ENCODE measurements at regions not wholly inside any gene's neighbourhood (a gene's known extent, or its start where the extent isn't known, plus 50 kb on each side); places are given as distances from the start of the nearest gene placed in this dataset.
"Not testable (repeated sequence)": the region's sequence is repeated elsewhere in the genome, so short reads cannot be mapped to it uniquely, and the experiment has no call there.

DNA sequence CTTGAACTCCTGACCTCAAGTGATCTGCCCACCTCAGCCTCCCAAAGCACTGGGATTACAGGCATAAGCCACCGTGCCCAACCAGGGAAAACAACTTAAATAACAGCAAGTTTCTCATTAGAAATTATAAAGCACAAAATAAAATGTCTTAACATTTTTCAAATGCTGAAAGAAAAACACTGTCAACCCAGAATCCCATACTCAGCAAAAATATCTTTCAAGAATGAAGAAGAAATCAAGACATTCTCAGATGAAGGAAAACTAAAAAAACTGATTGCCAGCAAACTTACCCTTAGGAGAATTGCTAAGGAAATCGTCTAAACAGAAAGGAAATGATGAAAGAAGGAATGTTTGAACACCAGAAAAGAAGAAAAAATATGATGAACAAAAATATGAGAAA, 191.1 kb upstream of the NR5A2 start:
- H3K4me3 ChIP-seq (ENCODE audit: low read length in 2 of 2) = no peak overlapping the region
- no peak overlapping the region for H3K9ac ChIP-seq (ENCODE audit: low read depth, low read length, poor library complexity)
- WGBS, 2 donors (ENCODE audit: extremely low coverage in 2 of 2, insufficient read length in 2 of 2, insufficient replicate concordance in 1 of 2) = no CpG with 5 or more reads among the region's 2 CpGs

GRCh38 chr1:199837321-199837720, 190.2 kb upstream of the NR5A2 start:
- DNase-seq (ENCODE audit: low spot score) = no peak
- H4K8ac ChIP-seq (ENCODE audit: low read depth, low read length) = no peak overlapping the region
- no peak overlapping the region for H3K9ac ChIP-seq (ENCODE audit: low read depth, low read length, poor library complexity)
- no peak overlapping the region for H3K18ac ChIP-seq (ENCODE audit: low read length)
- no peak overlapping the region for H2BK120ac ChIP-seq (ENCODE audit: low read depth, low read length)
- no peak overlapping the region for H3K23ac ChIP-seq (ENCODE audit: low read depth, low read length, poor library complexity)
- no peaks in the 10 kb centered on the region for H3K4me1 ChIP-seq (ENCODE audit: control insufficient read depth in 2 of 2, insufficient read depth in 1 of 2, low read depth in 1 of 2, low read length in 2 of 2)
- H2BK5ac ChIP-seq (ENCODE audit: low read length) = no peak overlapping the region
- H2AFZ ChIP-seq (ENCODE audit: low read length) = no peak overlapping the region
- H3K36me3 ChIP-seq (replicated peaks in 1 of 2; ENCODE audit: control insufficient read depth in 2 of 2, insufficient read depth in 2 of 2, low read length in 2 of 2) = no peaks in the 10 kb centered on the region
- no CpG with 5 or more reads among the region's 1 CpG for WGBS, 2 donors (ENCODE audit: extremely low coverage in 2 of 2, insufficient read length in 2 of 2, insufficient replicate concordance in 1 of 2)
- H4K91ac ChIP-seq (ENCODE audit: low read depth, low read length, poor library complexity) = no peak overlapping the region
- no peak overlapping the region for H3K4ac ChIP-seq (ENCODE audit: low read length)
- no peaks in the 10 kb centered on the region for H3K27me3 ChIP-seq (ENCODE audit: control insufficient read depth in 3 of 3, insufficient read depth in 3 of 3, low read depth in 1 of 3, low read length in 3 of 3)
- H3K4me2 ChIP-seq (ENCODE audit: insufficient read depth, low read length, poor library complexity, severe bottlenecking) = no peak overlapping the region
- H3K9me3 ChIP-seq (replicated peaks in 1 of 2; ENCODE audit: control insufficient read depth in 2 of 2, insufficient read depth in 1 of 2, low read depth in 1 of 2, low read length in 2 of 2) = no peaks in the 10 kb centered on the region
- H2AK5ac ChIP-seq (ENCODE audit: low read depth, low read length) = no peak overlapping the region
- H2BK12ac ChIP-seq (ENCODE audit: low read length) = no peak overlapping the region
- no peak overlapping the region for H3K14ac ChIP-seq (ENCODE audit: low read length)
- H2BK15ac ChIP-seq (ENCODE audit: low read length) = no peak overlapping the region
- no peak overlapping the region for H3K4me3 ChIP-seq (ENCODE audit: low read length in 2 of 2)
- no peaks in the 10 kb centered on the region for H3K79me1 ChIP-seq (ENCODE audit: low read depth, low read length)
- H3K27ac ChIP-seq (replicated peaks; ENCODE audit: low read length) = no peak overlapping the region

More for the DNA sequence above, 191.1 kb upstream of the NR5A2 start:
- no peaks in the 10 kb centered on the region for H3K4me1 ChIP-seq (ENCODE audit: control insufficient read depth in 2 of 2, insufficient read depth in 1 of 2, low read depth in 1 of 2, low read length in 2 of 2)
- H4K91ac ChIP-seq (ENCODE audit: low read depth, low read length, poor library complexity) = no peak overlapping the region
- no peak overlapping the region for H2BK15ac ChIP-seq (ENCODE audit: low read length)
- no peak for DNase-seq (ENCODE audit: low spot score)
- no peak overlapping the region for H2BK12ac ChIP-seq (ENCODE audit: low read length)
- no peak overlapping the region for H2BK5ac ChIP-seq (ENCODE audit: low read length)
- no peak overlapping the region for H2AFZ ChIP-seq (ENCODE audit: low read length)
- no peak overlapping the region for H2AK5ac ChIP-seq (ENCODE audit: low read depth, low read length)
- H3K27me3 ChIP-seq (ENCODE audit: control insufficient read depth in 3 of 3, insufficient read depth in 3 of 3, low read depth in 1 of 3, low read length in 3 of 3) = no peaks in the 10 kb centered on the region
- H3K4ac ChIP-seq (ENCODE audit: low read length) = no peak overlapping the region
- no peaks in the 10 kb centered on the region for H3K79me1 ChIP-seq (ENCODE audit: low read depth, low read length)
- H2BK120ac ChIP-seq (ENCODE audit: low read depth, low read length) = no peak overlapping the region
- no peak overlapping the region for H3K23ac ChIP-seq (ENCODE audit: low read depth, low read length, poor library complexity)
- no peak overlapping the region for H3K4me2 ChIP-seq (ENCODE audit: insufficient read depth, low read length, poor library complexity, severe bottlenecking)
- no peak overlapping the region for H3K27ac ChIP-seq (replicated peaks; ENCODE audit: low read length)
- H3K9me3 ChIP-seq (replicated peaks in 1 of 2; ENCODE audit: control insufficient read depth in 2 of 2, insufficient read depth in 1 of 2, low read depth in 1 of 2, low read length in 2 of 2) = no peaks in the 10 kb centered on the region
- no peak overlapping the region for H3K18ac ChIP-seq (ENCODE audit: low read length)
- H4K8ac ChIP-seq (ENCODE audit: low read depth, low read length) = no peak overlapping the region
- H3K14ac ChIP-seq (ENCODE audit: low read length) = no peak overlapping the region
- no peaks in the 10 kb centered on the region for H3K36me3 ChIP-seq (replicated peaks in 1 of 2; ENCODE audit: control insufficient read depth in 2 of 2, insufficient read depth in 2 of 2, low read length in 2 of 2)

DNA sequence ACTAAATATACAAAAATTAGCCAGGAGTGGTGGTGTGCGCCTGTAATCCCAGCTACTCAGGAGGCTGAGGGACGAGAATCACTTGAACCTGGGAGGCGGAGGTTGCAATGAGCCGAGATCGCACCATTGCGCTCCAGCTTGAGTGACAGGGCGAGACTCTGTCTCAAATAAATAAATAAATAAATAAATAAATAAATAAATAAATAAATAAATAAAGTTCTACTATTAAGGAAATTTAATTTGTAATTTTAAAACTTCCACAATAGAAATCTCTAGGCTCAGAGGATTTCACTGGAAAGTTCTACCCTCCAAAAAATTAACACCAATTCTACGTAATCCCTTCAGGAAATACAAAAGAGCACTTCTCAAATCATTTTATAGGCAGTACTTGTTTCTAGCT, 187.9 kb upstream of the NR5A2 start:
- not testable (repeated sequence) for H3K14ac ChIP-seq (ENCODE audit: low read length); H2BK15ac ChIP-seq (ENCODE audit: low read length); H2AK5ac ChIP-seq (ENCODE audit: low read depth, low read length); H2AFZ ChIP-seq (ENCODE audit: low read length); H3K9ac ChIP-seq (ENCODE audit: low read depth, low read length, poor library complexity); H3K9me3 ChIP-seq (replicated peaks in 1 of 2; ENCODE audit: control insufficient read depth in 2 of 2, insufficient read depth in 1 of 2, low read depth in 1 of 2, low read length in 2 of 2); H2BK120ac ChIP-seq (ENCODE audit: low read depth, low read length); H2BK12ac ChIP-seq (ENCODE audit: low read length); H2BK5ac ChIP-seq (ENCODE audit: low read length); H3K36me3 ChIP-seq (replicated peaks in 1 of 2; ENCODE audit: control insufficient read depth in 2 of 2, insufficient read depth in 2 of 2, low read length in 2 of 2); H3K18ac ChIP-seq (ENCODE audit: low read length); H3K23ac ChIP-seq (ENCODE audit: low read depth, low read length, poor library complexity); H3K4me3 ChIP-seq (ENCODE audit: low read length in 2 of 2); H3K4me1 ChIP-seq (ENCODE audit: control insufficient read depth in 2 of 2, insufficient read depth in 1 of 2, low read depth in 1 of 2, low read length in 2 of 2); H3K4me2 ChIP-seq (ENCODE audit: insufficient read depth, low read length, poor library complexity, severe bottlenecking); H3K27ac ChIP-seq (replicated peaks; ENCODE audit: low read length); H4K91ac ChIP-seq (ENCODE audit: low read depth, low read length, poor library complexity); H3K4ac ChIP-seq (ENCODE audit: low read length); H3K27me3 ChIP-seq (ENCODE audit: control insufficient read depth in 3 of 3, insufficient read depth in 3 of 3, low read depth in 1 of 3, low read length in 3 of 3); H4K8ac ChIP-seq (ENCODE audit: low read depth, low read length); H3K79me1 ChIP-seq (ENCODE audit: low read depth, low read length); DNase-seq (ENCODE audit: low spot score)
- WGBS, 2 donors (ENCODE audit: extremely low coverage in 2 of 2, insufficient read length in 2 of 2, insufficient replicate concordance in 1 of 2) = no CpG with 5 or more reads among the region's 8 CpGs

GRCh38 chr1:199843096-199843495, 184.4 kb upstream of the NR5A2 start:
- not testable (repeated sequence) for H3K4me1 ChIP-seq (ENCODE audit: control insufficient read depth in 2 of 2, insufficient read depth in 1 of 2, low read depth in 1 of 2, low read length in 2 of 2); H3K4me2 ChIP-seq (ENCODE audit: insufficient read depth, low read length, poor library complexity, severe bottlenecking); H2AFZ ChIP-seq (ENCODE audit: low read length); H3K79me1 ChIP-seq (ENCODE audit: low read depth, low read length); DNase-seq (ENCODE audit: low spot score); H3K36me3 ChIP-seq (replicated peaks in 1 of 2; ENCODE audit: control insufficient read depth in 2 of 2, insufficient read depth in 2 of 2, low read length in 2 of 2); H2BK15ac ChIP-seq (ENCODE audit: low read length); H4K8ac ChIP-seq (ENCODE audit: low read depth, low read length); H2AK5ac ChIP-seq (ENCODE audit: low read depth, low read length); H3K9ac ChIP-seq (ENCODE audit: low read depth, low read length, poor library complexity); H2BK120ac ChIP-seq (ENCODE audit: low read depth, low read length); H3K23ac ChIP-seq (ENCODE audit: low read depth, low read length, poor library complexity); H3K18ac ChIP-seq (ENCODE audit: low read length); H3K9me3 ChIP-seq (replicated peaks in 1 of 2; ENCODE audit: control insufficient read depth in 2 of 2, insufficient read depth in 1 of 2, low read depth in 1 of 2, low read length in 2 of 2); H3K14ac ChIP-seq (ENCODE audit: low read length); H4K91ac ChIP-seq (ENCODE audit: low read depth, low read length, poor library complexity); H3K4ac ChIP-seq (ENCODE audit: low read length); H3K4me3 ChIP-seq (ENCODE audit: low read length in 2 of 2); H2BK5ac ChIP-seq (ENCODE audit: low read length); H2BK12ac ChIP-seq (ENCODE audit: low read length); H3K27ac ChIP-seq (replicated peaks; ENCODE audit: low read length); H3K27me3 ChIP-seq (ENCODE audit: control insufficient read depth in 3 of 3, insufficient read depth in 3 of 3, low read depth in 1 of 3, low read length in 3 of 3)
- no CpG with 5 or more reads among the region's 2 CpGs for WGBS, 2 donors (ENCODE audit: extremely low coverage in 2 of 2, insufficient read length in 2 of 2, insufficient replicate concordance in 1 of 2)
